SHP77 treated with DMSO at 0.1 percent for 48 hours (cell line): ENCODE measurements at regions not wholly inside any gene's neighbourhood (a gene's known extent, or its start where the extent isn't known, plus 50 kb on each side); places are given as distances from the start of the nearest gene placed in this dataset.
A peak's percentile ranks its signal among the peaks of the same experiment; 100 is the strongest.
"Not testable (repeated sequence)": the region's sequence is repeated elsewhere in the genome, so short reads cannot be mapped to it uniquely, and the experiment has no call there.

Experiments used
- DNase-seq: peaks from one replicate; lab custom pipeline; 2025; lab: John Stamatoyannopoulos, UW

DNA sequence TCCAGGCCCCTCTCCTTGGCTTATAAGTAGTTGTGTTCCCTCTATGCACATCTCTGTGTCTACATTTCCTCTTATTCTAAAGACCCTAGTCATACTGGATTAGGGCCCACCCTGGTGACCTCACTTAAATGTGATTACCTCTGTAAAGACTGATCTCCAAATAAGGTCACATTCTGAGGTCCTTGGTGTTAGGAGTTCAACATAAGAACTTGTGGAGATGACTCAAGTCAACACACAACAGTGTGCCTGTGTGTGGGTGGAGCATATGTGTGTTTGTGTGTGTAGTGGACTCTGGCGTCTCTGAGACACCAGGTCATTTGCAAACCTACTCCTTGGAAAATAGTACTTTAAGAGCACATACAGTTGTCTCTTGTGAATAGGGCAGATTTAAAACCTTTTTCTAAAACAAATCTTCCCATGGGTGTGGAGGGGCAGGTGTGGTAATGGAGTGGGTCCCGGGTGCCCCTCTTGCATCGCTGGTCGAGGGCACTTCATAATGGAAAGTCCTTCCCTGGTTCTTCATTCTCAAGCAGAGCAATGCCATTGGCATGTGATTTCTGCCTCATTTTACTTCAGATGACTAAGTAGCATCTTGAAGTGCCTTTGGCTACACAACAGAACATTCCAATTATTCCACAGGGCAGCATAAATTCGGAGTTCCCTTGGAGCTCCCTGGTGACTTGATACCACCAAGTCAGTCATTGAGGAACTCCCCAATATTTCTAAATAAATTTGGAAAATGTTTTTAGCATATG is 84.4 kb downstream of the C9orf152 start:
- no peak for DNase-seq

DNA sequence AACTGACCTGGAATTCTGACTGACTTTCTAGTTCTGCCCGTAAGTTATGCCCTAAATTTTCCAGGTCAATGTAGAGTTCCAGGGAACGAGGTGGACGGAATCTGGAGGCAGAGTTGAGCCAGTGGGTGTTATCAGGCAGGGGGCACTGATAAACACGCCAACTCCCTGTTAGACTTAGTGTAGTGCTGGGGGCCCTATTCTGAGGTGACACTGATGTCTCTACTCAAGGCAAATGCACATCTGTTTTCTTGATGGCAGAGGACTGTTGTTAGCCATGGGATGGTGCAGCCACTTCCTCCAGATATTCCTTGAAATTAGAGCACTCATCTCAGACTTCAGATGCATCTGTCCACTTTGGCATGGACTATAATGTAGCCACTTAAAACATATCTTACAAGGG is 83.5 kb downstream of the C9orf152 start:
- DNase-seq = no peak

DNA sequence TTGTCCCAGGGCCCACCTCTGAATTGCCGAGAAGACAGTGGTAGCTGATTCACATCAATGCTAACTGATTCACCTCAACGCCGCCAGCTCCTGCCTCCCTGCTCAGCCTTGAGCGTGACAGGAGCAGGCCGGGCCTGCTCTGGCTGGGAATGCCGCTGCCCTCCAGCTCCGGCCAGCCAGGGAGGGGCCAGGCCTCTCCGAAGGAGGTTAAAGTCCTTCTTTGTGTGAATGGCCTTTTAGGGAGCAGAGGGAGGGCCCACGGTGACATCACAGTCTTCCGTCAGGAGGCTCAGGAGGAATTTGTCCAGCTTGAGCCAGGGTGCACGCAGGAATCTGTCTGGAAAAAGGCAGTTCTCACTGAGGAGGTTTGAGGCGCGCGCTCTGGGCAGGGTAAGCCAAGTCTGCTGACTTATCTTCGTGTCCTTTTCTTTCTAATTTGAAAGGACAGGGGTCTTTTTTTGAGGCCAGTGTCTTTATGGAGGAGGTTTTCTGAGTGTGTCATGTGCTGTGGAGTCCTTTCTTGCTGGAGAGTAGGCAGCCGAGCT is 82.7 kb downstream of the C9orf152 start:
- no peak for DNase-seq

DNA sequence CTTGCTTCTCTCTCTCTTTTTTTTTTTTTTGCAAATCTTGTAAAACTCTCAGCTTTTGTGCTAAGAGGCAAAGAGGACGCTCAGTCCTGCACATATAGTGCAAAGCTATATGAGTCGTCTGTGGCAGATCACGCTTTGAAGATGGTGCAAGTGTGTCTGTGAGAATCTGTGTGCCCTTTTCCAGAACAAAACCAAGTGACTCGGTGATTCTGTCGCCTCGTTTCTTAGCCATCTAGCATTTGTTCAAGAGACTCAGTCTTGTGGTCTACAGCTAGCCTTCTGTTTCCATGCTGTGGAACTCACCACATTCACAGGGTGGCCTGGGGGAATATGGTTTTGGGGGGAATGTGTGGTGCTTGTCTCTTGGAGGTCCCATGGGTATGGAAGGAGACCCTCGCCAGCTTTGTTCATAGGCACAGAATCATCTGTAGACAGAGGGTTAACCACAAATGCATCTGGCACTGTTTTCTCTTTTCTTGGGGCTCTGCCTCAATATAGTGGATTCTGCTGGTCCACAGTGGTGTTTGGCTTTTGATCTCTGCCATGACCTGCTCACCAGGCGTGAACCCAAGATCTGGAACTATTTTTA is 82.1 kb downstream of the C9orf152 start:
- DNase-seq = no peak

GRCh38 chr9:110126499-110126941 is 81.4 kb downstream of the C9orf152 start:
- no peak for DNase-seq

DNA sequence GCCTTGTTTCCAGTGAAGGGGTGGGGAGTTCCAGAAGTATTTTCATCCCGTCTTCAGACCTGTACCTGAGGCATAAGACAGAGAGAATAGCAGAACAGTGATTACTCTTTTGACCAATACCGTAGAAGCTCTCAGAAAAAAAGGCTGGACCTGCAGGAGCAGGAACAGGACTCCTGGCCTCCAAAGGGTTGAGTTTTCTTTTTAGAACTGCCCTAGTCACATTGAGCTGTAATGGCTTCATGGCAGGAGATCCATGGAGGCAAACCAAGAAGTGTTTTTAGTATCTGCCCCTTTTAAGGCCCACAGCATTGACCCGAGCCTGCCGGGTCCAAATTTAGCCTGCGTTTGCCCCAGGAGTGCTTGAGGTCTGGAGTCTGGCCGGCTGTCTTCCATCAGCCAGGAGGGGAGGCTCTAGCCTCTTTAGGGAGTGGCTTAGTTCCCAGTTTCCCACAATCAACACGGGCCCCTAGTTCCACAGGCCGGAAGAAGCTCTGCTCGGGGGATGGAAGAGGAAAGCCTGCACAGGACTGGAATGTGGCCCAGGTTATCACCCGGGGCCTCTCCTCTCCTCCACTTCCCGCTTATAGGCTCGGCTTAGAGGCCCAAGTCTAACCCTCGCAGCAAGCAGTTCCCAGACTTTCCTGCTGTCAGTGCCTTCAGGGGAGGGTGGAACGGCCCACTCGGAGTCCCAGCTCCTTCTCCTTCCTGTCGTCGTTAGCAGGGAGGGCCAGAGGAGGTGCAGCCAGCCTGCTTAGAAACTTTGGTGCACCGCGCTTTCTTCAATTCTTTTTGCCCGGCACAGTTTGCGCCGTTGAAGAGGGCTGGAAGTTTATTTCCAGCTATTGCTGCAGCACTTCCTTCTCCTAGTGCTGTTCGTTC is 80.7 kb downstream of the C9orf152 start:
- DNase-seq = no peak

GRCh38 chr9:110128664-110129329 is 79.2 kb downstream of the C9orf152 start:
- DNase-seq = no peak

- DNase-seq = no peak
Observed at GRCh38 chr9:110129425-110129824, 78.5 kb downstream of the C9orf152 start.

GRCh38 chr9:110130211-110130610 is 77.7 kb downstream of the C9orf152 start:
- DNase-seq = no peak

- DNase-seq = no peak
Observed at GRCh38 chr9:110130791-110131416, 77.1 kb downstream of the C9orf152 start.

DNA sequence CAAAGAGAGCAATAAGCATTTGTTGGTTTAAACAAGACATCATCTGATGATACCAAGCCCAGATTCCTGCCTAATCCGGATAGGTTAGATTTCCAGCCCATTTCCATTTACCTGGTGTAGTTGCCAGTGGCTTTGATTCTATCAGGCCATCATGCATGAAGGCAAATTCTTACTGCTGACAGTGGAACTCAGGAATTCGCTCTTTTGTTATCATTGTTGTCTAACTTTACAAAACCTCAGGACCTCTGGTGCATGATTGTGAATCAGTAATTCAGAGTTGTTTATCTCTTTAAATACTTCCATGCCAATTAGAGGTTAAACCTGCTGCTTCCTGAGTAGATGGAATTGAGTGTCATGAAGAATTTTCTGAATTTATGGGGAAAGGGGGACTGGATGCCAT is 76.5 kb downstream of the C9orf152 start:
- no peak for DNase-seq

GRCh38 chr9:110132531-110132930 is 75.4 kb downstream of the C9orf152 start:
- DNase-seq = not testable (repeated sequence)

DNA sequence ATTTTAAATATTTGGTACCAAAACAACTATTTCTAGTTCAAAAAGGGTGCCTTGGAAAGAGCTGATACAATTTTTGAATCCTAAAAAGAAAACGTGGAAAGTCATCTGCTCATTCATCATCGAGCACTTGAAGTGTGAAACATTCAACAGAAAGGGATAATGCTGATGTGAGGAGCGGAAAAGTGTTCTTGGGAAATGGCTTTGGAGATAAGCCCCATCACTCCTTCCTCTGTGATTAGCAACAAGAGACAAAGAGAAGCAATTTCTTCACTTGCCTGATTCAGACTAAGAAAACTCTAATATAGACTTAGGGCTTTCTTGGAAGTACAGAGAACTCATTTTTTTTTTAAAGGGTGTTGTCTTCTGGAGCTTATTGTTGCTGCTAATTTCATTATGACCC is 74.9 kb downstream of the C9orf152 start:
- DNase-seq = no peak

GRCh38 chr9:110133608-110134210 is 74.2 kb downstream of the C9orf152 start:
- DNase-seq = no peak

DNA sequence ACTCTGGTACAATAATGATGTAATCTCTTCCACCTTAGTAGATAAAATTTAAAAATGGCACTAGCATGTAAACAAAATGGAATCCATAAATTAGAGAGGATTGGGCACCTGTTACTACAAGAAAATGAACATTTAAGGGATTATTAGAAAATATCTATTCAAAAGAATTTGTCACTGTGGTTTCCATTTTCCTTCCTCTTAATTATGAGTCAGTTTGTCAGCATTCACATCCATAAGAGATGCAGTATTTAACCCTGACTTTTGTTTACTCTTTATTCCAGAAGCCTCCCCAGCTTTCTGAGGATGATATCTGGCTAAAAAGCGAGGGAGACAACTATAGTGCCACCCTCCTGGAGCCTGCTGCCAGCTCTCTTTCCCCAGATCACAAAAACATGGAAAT is 72.1 kb downstream of the C9orf152 start:
- no peak for DNase-seq

GRCh38 chr9:110136802-110137201 is 71.2 kb downstream of the C9orf152 start:
- DNase-seq = no peak

GRCh38 chr9:110140276-110140675 is 67.7 kb downstream of the C9orf152 start:
- no peak for DNase-seq

GRCh38 chr9:110141227-110141793 is 66.6 kb downstream of the C9orf152 start:
- no peak for DNase-seq

DNA sequence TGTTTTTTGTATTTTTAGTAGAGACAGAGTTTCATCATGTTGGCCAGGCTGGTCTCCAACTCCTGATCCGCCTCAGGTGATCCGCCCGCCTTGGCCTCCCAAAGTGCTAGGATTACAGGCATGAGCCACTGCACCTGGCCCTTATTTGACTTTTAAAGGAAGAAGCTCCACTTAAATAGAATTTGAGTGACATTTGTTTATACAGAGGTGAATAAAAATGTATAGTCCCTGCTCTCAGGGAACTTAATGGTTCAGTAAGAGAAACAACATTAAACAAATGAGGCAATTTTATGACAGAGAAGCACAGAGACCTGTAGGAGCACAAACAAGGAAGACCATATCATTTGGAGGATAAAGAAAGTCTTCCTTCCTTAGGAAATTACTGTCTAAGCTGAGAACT is 65.7 kb downstream of the C9orf152 start:
- DNase-seq = no peak

DNA sequence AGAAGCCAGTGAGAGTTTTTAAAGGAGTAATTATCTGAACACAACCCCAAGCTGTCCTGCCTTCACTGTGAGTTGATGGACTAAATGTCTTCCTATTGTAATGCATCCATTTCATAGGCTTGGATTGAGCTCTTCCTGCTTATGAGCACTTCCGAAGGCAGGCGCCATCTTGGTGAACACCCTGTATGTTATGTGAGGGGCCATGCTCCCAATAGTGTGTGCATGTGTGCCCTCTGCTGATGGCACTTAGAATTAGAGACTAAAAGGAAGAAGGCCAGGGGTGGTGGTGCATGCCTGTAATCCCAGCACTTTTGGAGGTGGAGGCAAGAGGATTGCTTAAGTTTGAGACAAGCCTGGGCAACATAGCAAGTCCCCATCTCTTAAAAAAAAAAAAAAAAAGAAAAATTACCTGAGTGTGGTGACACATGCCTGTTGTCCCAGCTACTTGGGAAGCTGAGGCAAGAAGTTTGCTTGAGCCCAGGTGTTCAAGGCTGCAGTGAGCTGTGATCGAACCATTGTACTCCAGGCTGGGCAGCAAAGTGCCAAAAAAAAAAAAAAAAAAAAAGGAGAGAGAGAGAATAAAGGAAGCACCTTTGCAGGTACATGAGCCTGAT is 65.0 kb downstream of the C9orf152 start:
- peak; percentile 1 for DNase-seq
